Jurkat, Clone E6-1 (cell line): ENCODE measurements at regions not wholly inside any gene's neighbourhood (a gene's known extent, or its start where the extent isn't known, plus 50 kb on each side); places are given as distances from the start of the nearest gene placed in this dataset.

Source experiments
- DNase-seq: peaks from one replicate; pipeline ENCODE4 v3.0.0-alpha.2; 2011; ENCODE audit warnings: low read depth, low spot score
- H3K4me3 ChIP-seq: 2 replicates; pipeline ENCODE4 v1.5.1; 2011; ENCODE audit warnings: mild to moderate bottlenecking, low read length, control low read depth, moderate library complexity

DNA sequence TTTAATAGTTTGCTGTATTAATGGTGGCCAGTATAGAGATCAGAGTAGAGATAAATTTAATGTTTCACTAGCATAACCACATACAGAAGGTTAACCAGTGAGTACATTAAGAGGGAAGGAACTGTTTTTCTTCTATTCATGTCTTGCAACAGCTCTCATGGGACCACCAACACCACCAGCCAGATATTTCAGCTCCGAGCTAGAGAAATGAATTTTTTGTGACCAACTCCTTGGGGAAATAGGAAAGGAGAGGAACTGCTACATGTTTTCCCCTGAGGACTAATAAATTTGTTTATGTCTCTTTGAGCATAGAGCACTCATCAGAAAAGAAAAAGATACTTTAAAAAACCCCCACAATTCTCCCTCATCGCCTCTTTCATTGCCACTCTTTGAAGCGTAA is 247.5 kb downstream of the MBNL1 start:
- DNase-seq: no peak
- H3K4me3 ChIP-seq: no peak overlapping the region

DNA sequence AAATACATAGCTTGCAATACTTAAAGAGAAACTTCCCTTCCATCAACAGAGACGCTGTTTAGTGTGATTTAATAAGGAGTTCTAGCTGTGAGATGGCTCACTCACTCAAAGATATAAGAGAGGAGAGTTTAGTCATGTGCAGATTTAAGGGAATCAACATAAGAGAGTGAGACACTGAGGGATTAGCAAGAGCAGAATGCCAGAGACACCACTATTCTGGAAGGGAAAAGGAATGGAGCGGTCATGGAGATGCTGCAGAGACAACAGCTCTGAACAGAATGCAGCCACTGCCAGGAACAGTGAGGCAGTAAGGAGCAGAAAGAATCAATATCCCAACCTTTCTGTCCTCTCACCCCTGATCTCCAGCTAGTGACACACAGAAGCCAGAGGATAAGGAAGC is 248.8 kb downstream of the MBNL1 start:
- DNase-seq: no peak
- no peak overlapping the region for H3K4me3 ChIP-seq

DNA sequence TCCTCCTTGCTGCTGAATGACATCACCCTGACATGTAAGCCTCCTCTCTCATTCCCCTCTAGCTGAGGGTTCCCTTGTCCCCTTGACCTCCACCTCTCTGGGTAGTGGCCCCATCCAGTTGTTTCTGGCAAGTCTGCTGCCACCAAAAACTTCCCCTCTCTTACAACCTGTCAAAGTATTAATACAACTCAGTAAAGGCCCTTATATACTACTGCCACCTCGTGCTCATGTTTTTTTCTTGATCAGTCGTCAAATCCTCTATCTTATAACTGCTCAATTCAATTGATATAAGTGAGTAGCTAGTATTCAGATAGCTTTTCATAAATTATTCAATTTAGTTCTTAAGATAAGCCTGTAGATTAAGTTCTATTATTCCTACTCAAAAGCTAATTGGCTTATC is 249.6 kb downstream of the MBNL1 start:
- H3K4me3 ChIP-seq: no peak overlapping the region

DNA sequence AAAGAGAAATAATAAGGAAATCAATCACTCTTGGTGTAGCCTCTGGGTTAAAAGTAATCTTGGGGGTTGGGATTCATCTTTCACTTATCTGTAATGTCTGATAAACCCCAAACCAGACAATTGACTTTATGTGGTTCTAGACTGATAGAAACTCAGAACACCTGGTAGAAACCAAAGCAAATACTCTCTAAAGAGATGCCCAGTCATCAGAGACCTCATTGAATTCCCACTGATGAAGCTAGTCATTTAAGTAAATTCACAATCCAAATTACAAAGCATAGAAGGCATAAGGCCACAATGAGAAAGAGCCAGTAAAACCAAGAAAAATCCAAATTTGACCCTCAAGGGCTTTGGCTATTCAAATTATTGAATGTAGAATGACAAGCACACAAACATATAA is 250.6 kb downstream of the MBNL1 start:
- no peak overlapping the region for H3K4me3 ChIP-seq
- no peak for DNase-seq

More for the DNA sequence above, 249.6 kb downstream of the MBNL1 start:
- DNase-seq: no peak

DNA sequence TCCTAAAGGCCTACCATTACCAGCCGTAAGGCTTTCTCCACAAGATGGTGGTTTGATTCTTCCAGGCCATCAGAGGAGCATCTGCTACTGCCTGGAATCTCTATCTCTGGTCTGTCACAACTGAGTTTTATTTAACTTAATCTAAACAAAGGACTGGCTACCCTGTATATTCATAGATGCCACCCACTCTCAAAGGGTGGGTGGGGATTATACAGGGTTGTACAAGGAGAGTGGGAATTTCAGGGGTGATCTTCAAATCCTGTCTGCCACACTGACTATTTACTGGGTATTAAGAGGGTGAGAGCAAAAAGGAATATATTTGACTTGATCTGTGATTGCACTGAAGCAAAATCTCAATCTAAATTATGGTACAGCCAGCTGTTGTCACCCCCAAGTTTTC is 253.3 kb downstream of the MBNL1 start:
- no peak overlapping the region for H3K4me3 ChIP-seq
- DNase-seq: no peak

DNA sequence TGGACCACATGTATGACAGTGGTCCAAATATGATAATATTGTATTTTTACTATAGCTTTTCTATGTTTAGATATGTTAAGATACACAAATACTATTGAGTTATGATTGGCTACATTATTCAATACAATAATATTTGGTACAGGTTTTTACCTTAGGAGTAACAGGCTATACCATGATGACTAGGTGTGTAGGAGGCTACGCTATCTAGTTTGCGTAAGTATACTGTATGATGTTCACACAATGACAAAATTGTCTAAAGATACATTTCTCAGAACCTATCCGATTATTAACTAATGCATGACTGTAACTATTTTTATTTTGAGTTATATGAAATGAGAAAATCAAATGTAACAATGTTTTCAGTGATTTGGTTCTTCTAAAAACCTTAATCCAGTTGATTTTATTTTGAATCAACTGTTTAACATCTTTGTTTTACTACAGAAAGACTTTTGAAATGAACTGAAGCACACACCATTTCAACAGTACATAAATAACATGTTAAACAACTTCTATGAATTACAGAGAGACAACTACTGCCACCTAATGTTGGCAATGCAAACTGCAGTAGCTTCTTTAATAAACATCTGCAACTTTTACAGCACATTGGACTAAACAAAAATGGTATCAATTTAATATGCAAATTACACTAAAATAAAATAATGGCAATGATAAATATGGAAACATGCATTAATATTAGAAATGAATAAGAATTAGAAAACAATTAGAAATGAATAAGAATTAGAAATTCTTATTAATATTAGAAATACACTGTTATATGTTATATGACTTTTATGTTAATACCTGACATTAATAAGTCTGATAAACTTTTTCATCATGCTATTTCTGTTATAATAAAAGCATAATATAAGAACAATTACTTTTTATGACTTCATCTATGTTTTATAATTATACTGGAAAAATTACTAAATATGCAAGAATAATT is 255.7 kb downstream of the MBNL1 start:
- no peak overlapping the region for H3K4me3 ChIP-seq
- DNase-seq: peak; percentile 55

DNA sequence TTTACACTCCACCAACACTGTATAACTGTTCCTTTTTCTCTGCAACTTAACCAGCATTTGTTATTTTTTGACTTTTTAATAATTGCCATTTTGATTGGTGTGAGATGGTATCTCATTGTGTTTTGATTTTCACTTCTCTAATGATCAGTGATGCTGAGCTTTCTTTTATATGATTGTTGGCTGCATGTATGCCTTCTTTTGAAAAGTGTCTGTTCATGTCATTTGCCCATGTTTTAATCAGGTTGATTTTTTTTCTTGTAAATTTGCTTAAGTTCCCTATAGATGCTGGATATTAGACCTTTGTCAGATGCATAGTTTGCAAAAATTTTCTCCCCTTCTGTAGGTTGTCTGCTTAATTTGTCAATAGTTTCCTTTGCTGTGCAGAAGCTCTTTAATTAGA is 263.0 kb downstream of the MBNL1 start:
- DNase-seq: no peak
- H3K4me3 ChIP-seq: no peak overlapping the region

DNA sequence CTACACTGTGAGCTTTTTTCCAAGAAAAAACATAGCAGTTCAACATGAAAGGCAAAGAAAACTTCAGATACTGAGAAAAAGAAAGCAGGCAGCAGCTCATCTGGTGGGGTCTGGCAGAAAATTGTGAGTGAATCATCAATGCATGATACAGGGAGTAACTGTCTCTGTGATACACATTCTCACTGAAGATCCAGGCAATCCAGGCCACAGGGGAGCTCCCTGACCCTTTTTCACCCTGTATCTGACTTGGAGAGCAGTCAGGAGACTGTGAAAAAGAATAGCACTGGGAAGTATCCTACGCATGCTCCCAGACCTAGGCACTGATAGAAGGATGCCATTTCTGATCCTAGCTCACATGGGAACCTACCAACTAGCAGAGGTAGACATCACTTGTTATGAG is 269.8 kb downstream of the MBNL1 start:
- DNase-seq: no peak
- H3K4me3 ChIP-seq: no peak overlapping the region

DNA sequence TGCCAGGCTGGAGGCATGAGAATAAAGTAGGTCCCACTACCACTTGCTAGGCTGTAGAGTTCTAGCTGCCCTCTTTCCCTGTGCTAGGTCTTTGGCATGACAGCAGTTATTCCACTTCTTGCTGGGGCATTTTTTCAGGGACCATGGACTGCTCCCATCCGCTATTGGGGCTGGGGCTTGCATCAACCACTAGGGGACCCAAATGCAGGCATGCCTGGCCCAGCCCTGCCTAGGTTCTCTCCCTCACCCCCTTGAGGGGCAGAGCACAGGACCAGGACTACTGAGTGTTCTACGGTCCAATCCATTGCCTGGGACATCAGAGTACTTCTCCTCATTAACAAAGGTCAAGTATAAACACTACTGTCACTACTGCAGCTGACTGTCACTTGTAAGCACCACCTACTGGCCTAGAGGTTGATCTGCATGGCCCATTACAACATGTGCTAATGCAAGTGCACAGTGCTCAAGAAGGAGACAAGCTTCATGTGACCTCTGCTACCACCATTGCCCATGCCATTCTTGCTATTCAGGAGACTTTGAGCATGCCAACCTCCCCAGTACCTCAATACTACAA is 270.5 kb downstream of the MBNL1 start:
- peak; percentile 27 for DNase-seq
- H3K4me3 ChIP-seq: no peak overlapping the region

DNA sequence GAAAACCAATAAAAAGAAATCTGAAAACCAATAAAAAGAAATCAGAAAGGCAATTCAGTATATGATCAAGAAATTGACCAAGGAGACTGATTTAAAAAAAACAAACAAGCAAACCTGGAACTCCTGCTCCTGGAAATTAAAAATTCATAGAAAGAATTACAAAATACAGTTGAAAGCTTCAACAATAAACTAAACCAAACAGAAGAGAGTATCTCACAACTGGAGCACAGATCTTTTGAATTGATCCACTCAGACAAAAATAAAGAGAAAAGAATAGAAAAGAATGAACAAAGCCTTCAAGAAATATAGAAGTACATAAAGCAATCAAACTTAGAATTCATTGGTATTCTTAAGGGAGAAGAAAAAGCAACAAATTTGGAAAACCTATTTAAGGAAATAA is 271.4 kb downstream of the MBNL1 start:
- DNase-seq: no peak
- no peak overlapping the region for H3K4me3 ChIP-seq

DNA sequence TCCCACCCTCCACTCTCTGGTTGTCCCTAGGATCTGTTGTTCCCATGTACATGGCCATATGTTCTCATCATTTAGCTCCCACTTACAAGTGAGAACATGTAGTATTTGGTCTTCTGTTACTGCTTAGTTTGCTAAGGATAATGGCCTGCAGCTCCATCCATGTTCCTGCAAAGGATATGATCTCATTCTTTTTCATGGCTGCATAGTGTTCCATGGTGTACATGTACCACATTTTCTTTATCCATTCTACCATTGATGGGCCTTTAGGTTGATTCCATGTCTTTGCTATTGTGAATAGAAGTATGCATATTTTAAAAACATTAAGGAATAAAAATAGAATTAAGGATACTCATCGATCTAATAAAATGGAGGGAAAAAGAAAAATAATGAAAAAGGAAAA is 278.4 kb downstream of the MBNL1 start:
- DNase-seq: no peak
- H3K4me3 ChIP-seq: no peak overlapping the region

DNA sequence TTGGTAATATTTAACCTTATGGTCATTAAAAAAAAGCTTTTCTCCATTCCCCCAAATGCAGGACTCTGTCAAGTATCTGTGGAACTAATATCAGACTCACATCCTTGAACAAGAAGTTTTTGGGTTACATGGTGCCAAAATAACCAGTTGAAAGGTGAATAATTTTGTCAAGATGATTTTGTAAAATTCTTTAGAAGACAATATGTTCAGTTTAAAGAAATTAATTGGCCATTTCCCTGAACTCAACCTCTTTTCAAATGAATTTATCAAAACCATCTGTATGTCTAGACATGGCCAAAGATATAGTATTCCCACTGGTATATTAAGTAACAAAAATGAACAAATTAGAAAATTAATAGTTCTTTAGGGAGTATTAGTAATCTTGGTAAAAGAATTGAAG is 280.5 kb downstream of the MBNL1 start:
- no peak for DNase-seq
- H3K4me3 ChIP-seq: no peak overlapping the region

DNA sequence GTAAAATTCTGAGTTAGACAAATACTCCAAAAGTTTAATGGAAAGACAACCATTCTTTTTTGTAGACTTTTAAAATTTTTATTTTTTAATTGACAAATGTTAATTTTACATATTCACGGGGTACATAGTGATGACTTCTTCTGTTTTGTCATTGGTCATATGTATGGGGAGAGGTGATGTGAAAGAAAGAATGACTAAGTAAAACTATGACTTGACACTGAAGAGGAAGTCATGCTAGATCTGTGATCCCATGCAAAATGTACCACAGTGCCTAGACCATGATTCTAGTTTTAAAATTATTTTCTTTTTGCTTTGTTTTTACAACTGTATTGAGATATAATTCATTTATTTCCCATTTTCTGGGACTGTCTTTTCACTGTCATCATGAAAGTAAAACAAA is 281.6 kb downstream of the MBNL1 start:
- H3K4me3 ChIP-seq: no peak overlapping the region
- no peak for DNase-seq

DNA sequence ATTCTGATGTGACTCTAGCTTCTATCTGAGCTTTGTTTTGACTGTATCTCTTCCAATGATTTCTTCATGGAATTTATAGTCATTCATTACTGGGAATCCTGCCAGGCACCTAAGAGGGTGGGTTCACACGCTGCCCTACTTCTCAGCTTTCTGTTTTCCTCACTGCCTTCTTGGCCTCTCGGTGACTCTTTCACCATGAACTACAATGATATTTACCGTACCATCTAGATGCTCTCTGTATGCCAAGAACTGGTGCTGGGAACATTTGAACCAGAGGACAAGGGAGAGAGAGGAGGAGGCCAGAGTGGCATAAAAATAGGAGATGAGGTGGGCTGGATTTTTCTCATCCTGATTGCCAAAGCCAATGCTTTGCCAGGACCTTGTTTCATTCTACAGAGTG is 280.0 kb upstream of the P2RY1 start:
- DNase-seq: no peak
- H3K4me3 ChIP-seq: no peak overlapping the region

DNA sequence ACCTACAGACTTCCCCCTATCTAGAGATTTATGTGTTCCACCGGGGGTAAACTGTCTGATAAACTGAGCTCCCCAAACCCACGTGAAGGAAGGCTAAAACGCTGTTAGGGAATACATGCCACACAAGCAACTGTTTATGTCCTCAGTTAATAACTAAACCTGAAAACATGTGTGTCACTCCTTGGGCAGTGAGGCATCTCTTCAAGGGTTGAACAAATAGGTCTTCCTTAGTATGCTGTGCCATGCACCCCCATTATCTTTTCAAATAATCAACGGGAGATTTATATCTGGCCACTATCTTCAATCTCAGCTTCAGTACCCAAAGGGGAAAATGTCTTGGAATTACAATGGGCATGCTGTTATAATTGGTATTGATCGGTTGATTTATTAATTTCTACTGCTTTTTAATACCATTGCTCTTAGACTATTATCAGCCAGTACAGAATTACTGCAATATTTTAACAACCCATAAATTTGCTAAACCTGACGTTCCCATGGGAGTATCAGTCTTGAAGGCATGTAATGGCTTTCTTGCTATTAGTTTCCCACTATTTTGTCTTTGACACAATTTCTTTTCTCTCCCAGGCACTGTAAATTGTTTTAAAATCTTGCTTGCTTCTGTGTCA is 279.2 kb upstream of the P2RY1 start:
- no peak overlapping the region for H3K4me3 ChIP-seq
- DNase-seq: no peak

DNA sequence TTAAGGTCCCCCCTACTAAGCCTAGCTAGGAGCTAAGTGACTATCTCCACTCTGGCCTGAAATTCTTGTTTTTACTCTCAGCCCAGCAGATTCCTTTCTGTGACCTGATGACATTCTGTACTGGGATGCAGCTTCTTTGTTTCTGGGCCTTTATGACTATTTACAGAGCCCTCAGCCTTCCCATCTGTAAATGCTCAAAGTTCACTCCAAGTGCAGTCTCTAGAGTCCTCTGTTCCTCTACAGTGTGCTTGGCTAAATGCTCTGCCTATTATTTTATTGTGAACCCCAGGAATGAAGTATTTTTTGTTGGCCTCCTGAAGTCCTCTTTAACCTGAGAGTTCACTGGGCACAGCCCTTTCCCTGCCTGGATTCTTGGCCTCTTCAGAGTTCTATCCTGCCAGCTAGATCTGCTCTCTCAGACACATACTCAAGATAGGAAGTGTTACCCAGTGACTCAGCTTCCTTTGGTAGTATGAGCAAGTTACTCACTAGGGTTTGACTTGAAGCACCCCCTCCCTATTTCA is 278.1 kb upstream of the P2RY1 start:
- DNase-seq: no peak
- no peak overlapping the region for H3K4me3 ChIP-seq

DNA sequence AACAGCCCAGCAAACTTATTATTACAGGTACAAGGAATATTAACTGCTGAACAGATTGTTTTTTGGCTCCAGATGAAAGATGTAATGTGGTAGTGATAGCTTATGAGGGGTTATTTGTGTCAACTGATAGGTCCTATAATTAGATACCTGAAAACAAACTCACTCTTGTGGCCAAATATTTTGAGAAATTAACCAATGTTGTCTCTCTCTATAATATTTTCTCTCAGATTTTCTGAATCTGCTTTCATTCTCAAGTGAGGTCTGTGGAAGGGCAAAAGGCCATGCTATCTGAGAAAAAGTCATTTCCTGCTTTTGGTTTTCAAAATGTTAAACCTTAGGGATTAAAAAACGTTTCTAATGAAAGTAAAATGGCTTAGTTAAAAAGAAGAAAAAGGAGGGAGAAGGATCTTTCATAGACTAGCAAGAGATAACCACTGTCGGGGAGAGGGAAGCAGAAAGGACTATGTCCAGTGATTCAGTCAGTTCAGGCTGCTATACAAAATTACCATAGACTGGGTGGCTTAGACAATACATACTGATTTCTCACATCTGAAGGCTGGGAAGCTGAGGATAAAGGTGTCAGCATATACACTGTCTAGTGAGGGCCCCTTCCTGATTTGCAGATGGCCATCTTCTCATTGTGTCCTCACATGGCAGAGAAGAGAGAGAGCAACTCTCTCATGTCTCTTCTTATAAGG is 277.5 kb upstream of the P2RY1 start:
- no peak overlapping the region for H3K4me3 ChIP-seq
- no peak for DNase-seq

DNA sequence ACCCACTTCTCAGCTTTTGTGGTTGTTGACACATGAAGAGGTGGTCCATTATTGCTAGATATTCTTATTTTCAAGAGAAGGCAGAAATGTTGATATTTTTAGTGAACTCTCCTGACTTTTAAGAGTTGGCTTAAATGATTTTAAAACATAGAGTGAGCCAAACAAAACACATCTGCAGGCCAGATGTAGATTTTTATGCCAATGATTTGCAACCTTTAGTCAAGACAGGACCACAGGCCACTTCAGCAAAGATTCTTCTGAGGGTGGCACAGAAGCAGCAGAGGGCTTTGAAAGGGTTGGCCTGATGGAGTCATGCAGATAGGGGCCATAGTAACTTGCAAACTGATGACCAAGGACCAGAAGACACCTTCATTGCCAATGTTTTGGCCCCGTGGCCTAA is 276.5 kb upstream of the P2RY1 start:
- H3K4me3 ChIP-seq: no peak overlapping the region

DNA sequence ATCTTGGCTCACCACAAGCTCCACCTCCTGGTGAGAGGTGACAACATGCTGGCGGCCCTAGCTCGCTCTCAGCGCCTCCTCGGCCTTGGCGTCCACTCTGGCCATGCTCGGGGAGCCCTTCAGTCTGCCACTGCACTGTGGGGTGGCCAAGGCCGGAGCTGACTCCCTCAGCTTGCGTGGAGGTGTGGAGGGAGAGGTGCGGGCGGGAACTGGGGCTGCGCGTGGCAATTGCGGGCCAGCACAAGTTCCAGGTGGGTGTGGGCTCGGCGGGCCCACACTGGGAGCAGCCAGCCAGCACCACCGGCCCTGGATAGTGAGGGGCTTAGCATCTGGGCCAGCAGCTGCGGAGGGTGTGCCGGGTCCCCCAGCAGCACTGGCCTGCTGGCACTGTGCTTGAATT is 275.7 kb upstream of the P2RY1 start:
- DNase-seq: no peak
- no peak overlapping the region for H3K4me3 ChIP-seq

More for the DNA sequence above, 276.5 kb upstream of the P2RY1 start:
- no peak for DNase-seq

DNA sequence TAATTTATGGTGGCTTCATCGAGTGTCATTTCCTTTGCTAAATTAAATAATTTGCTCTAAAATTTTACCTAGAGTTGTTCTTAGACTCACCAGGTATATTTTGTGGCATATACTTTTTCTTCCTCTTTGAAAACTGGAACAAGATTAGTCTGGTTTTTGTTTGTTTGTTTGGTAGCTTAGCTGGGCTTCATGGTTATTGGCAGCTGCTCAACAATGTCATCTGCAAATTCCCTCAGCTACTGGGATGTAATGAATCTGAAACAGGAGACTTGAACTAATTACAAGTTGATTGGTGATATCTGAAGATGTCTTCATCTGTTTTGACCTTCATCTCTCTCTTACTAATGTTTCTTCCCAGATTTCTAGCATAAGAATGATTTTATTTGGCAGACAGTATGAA is 270.5 kb upstream of the P2RY1 start:
- H3K4me3 ChIP-seq: no peak overlapping the region
- no peak for DNase-seq
